Endodermal cell (in vitro differentiated cells): ENCODE measurements at regions not wholly inside any gene's neighbourhood (a gene's known extent, or its start where the extent isn't known, plus 50 kb on each side); places are given as distances from the start of the nearest gene placed in this dataset.

ENCODE experiments used
- DNase-seq: peaks from one replicate; pipeline ENCODE4 v3.0.0-alpha.2; 2017
- H3K27ac ChIP-seq: 2 replicates; pipeline ENCODE4 v1.5.1; 2013; ENCODE audit warnings: mild to moderate bottlenecking, low read depth, low read length, moderate library complexity
- H3K27me3 ChIP-seq: 2 replicates; pipeline ENCODE4 v1.6.1; 2013; ENCODE audit warnings: mild to moderate bottlenecking, low read length, moderate library complexity; ENCODE audit not compliant: insufficient read depth, control insufficient read depth, poor library complexity, severe bottlenecking
- H3K36me3 ChIP-seq: 2 replicates; pipeline ENCODE4 v1.7.0; 2013; ENCODE audit warnings: mild to moderate bottlenecking, low read length, moderate library complexity; ENCODE audit not compliant: control insufficient read depth, insufficient read depth
- H3K4me1 ChIP-seq: one replicate; pipeline ENCODE4 v1.7.0; 2013; ENCODE audit warnings: low read length; ENCODE audit not compliant: control insufficient read depth, insufficient read depth
- H3K4me3 ChIP-seq: 2 replicates; pipeline ENCODE4 v1.5.1; 2013; ENCODE audit warnings: mild to moderate bottlenecking, low read length, moderate library complexity
- H3K9ac ChIP-seq: 2 replicates; pipeline ENCODE4 v1.6.1; 2013; ENCODE audit warnings: mild to moderate bottlenecking, low read length, moderate library complexity; ENCODE audit not compliant: poor library complexity, severe bottlenecking; ENCODE audit errors: extremely low read depth
- H3K9me3 ChIP-seq: 2 replicates; pipeline ENCODE4 v1.6.1; 2013; ENCODE audit warnings: mild to moderate bottlenecking, low read length, moderate library complexity; ENCODE audit not compliant: control insufficient read depth
- H3K27ac Mint-ChIP-seq: 2 replicates; pipeline ENCODE4 v1.8.0; 2020; ENCODE audit warnings: mixed read lengths
- H3K27me3 Mint-ChIP-seq: 2 replicates; pipeline ENCODE4 v1.8.0; 2021; ENCODE audit warnings: mild to moderate bottlenecking, mixed read lengths; ENCODE audit not compliant: insufficient read depth
- H3K36me3 Mint-ChIP-seq: 2 replicates; pipeline ENCODE4 v1.8.0; 2020; ENCODE audit warnings: low read depth, mixed read lengths
- H3K4me1 Mint-ChIP-seq: 2 replicates; pipeline ENCODE4 v1.8.0; 2020; ENCODE audit warnings: mixed read lengths
- H3K4me3 Mint-ChIP-seq: 2 replicates; pipeline ENCODE4 v1.8.0; 2020; ENCODE audit warnings: mild to moderate bottlenecking, moderate library complexity, mixed read lengths
- H3K9me3 Mint-ChIP-seq: 2 replicates; pipeline ENCODE4 v1.8.0; 2020; ENCODE audit warnings: mild to moderate bottlenecking, mixed read lengths
- CTCF ChIP-seq: fragments of 200-600 bp; sonication (generic); conservative IDR thresholded peaks from 2 replicates; pipeline ENCODE4 v1.5.0; 2021; ENCODE audit warnings: antibody characterized with exemption, mild to moderate bottlenecking
- WGBS, 2 experiments: methylation state at CpG; one replicate each; pipeline versions ENCODE4 v1.1.5 to v1.1.7; 2013; ENCODE audit warnings: missing lambda C conversion rate in 2 of 2, mixed read lengths in 1 of 2; ENCODE audit not compliant: insufficient coverage in 1 of 2, insufficient read length in 1 of 2; 5-methylcytosine and 5-hydroxymethylcytosine counted together

GRCh38 chr10:123442901-123443300 lies 223.3 kb upstream of the GPR26 start:
- peaks cover 4% of the 10 kb centered on the region for H3K27me3 Mint-ChIP-seq
- Histone ChIP-seq H3K36me3 (no peaks in the 10 kb centered on the region), H3K9me3 (no peaks in the 10 kb centered on the region), H3K4me1 (no peaks in the 10 kb centered on the region), H3K27ac (no peak overlapping the region), H3K4me3 (no peak overlapping the region), H3K27me3 (no peaks in the 10 kb centered on the region), H3K9ac (no peak overlapping the region)
- H3K27ac Mint-ChIP-seq, result no peak overlapping the region
- H3K36me3 Mint-ChIP-seq, result no peaks in the 10 kb centered on the region
- 90 to 96% methylated on average over 4 of the region's 4 CpGs for WGBS, 2 experiments
- no peak for DNase-seq
- TF ChIP-seq CTCF, result no peak
- H3K4me3 Mint-ChIP-seq, result no peak overlapping the region
- no peaks in the 10 kb centered on the region for H3K9me3 Mint-ChIP-seq
- peaks cover 5% of the 10 kb centered on the region for H3K4me1 Mint-ChIP-seq

- Histone ChIP-seq H3K27ac (no peak overlapping the region), H3K4me1 (no peaks in the 10 kb centered on the region), H3K9ac (no peak overlapping the region), H3K27me3 (no peaks in the 10 kb centered on the region), H3K4me3 (no peak overlapping the region), H3K9me3 (no peaks in the 10 kb centered on the region), H3K36me3 (no peaks in the 10 kb centered on the region)
- H3K9me3 Mint-ChIP-seq, result no peaks in the 10 kb centered on the region
- no peak overlapping the region for H3K4me3 Mint-ChIP-seq
- H3K36me3 Mint-ChIP-seq, result no peaks in the 10 kb centered on the region
- no peak for DNase-seq
- H3K27me3 Mint-ChIP-seq, result peaks cover 4% of the 10 kb centered on the region
- H3K27ac Mint-ChIP-seq, result no peak overlapping the region
- H3K4me1 Mint-ChIP-seq, result peaks cover 5% of the 10 kb centered on the region
- no peak for TF ChIP-seq CTCF
These were observed 222.2 kb upstream of the GPR26 start for GRCh38 chr10:123443924-123444323.

GRCh38 chr10:123445261-123445775 lies 220.8 kb upstream of the GPR26 start:
- WGBS, 2 experiments, result 93 to 95% methylated on average over 2 to 8 of the region's 8 CpGs
- no peaks in the 10 kb centered on the region for H3K9me3 ChIP-seq
- no peak for TF ChIP-seq CTCF
- Mint-ChIP-seq H3K36me3 (no peaks in the 10 kb centered on the region), H3K27ac (no peak overlapping the region), H3K27me3 (peaks cover 4% of the 10 kb centered on the region), H3K9me3 (no peaks in the 10 kb centered on the region), H3K4me3 (no peak overlapping the region), H3K4me1 (peaks cover 11% of the 10 kb centered on the region)
- H3K4me3 ChIP-seq, result no peak overlapping the region
- no peak for DNase-seq
- no peak overlapping the region for H3K27ac ChIP-seq
- no peaks in the 10 kb centered on the region for H3K27me3 ChIP-seq
- H3K36me3 ChIP-seq, result no peaks in the 10 kb centered on the region
- H3K4me1 ChIP-seq, result peaks cover 11% of the 10 kb centered on the region
- no peak overlapping the region for H3K9ac ChIP-seq
